Right renal cortex interstitium (tissue), 3 donors: ENCODE measurements at regions not wholly inside any gene's neighbourhood (a gene's known extent, or its start where the extent isn't known, plus 50 kb on each side); places are given as distances from the start of the nearest gene placed in this dataset.
"Not testable (repeated sequence)": the region's sequence is repeated elsewhere in the genome, so short reads cannot be mapped to it uniquely, and the experiment has no call there.

ENCODE experiments used
- DNase-seq, 3 donors: peaks; one replicate each; pipeline ENCODE4 v3.0.0-alpha.2; 2013; ENCODE audit warnings: low read depth in 3 of 3, low spot score in 2 of 3

- DNase-seq: no peak
These were observed 185.2 kb upstream of the EXOC2 start for GRCh38 chr6:878179-878578.

DNA sequence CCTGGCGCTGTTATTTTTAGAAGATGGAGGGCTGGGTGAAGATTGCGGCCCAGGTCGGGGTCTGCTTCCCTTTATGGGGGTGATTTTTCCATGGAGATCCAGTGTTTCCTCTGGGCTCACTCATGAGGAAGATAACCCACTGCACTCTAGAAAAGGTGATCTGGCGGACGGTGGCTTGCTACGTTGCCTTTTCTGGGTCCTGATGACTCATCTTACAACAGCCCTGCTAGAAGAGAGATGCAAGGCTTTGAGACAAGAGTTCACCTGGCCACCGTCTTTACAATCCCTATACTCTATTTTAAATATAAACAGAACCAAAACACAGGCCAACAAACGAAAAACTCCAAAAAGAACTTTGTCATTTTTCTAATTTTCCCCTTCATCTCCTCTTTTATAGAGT, 182.1 kb upstream of the EXOC2 start:
- no peak for DNase-seq

DNA sequence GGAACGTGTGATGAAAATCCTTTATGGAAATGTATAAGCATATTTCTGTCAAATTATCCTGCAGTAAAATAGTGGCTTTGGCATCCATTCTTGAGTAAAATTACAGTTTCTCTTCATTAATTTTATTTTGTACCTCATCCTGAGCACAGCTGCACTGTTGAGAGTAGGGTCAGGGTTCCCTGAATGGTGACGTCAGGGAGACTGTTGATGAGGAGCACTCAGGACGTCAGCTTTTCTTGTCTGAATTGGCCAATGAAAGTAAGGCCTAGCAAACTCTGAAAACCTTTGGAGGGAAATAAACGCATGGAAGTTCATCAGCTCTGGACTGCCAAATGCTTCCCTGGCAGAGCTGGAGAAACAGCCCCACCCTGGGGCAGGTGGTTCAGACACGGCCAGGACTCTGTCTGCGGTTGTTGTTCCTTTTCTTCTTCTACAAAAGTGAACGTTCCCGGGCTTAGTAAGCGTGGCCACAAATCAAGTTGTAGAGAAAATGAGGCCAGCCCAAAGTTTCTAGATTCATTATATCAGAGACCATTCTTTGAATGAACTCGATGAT, 179.7 kb upstream of the EXOC2 start:
- no peak for DNase-seq

- DNase-seq: no peak
These were observed 178.6 kb upstream of the EXOC2 start for GRCh38 chr6:871503-871902.

DNA sequence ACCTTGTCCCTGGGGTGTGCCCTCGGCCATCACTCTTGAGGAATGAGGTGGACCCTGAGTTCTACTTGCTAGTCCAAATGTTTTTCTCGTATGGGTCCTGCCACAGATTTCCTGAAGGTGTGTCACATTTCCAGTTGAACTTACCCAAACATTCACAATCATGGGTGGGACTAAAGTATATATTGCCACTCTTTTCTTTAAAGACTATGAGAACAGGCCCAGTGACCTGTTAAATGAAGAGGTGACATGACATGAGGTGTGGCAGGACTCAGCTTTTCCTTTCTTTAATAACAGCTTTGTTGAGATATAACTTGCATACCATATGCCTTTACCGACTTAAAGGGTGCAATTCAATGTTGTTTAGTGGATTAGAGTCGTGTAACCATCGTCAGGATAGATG, 177.2 kb upstream of the EXOC2 start:
- DNase-seq: no peak

- DNase-seq: no peak
These were observed 175.3 kb upstream of the EXOC2 start for GRCh38 chr6:868201-868600.

GRCh38 chr6:867378-867777, 174.4 kb upstream of the EXOC2 start:
- no peak for DNase-seq

DNA sequence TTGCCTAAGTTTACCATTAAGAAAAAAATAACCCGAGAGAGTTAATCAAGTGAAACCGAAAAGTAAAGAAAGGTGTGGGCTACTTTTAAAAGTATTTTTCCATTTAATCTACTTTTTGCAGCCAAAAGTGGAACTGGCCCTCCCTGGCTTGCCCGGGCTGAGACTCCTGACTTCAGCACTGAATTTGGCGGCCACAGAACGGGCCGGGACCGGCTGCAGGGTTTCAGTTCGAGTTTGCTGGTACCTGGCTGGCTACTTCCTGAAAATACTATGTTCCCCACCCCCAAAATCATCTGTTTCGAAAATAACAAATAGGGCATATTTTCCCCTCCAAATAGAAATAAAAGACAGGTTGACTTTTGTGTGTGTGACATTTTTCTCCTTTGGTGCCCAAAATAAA, 173.4 kb upstream of the EXOC2 start:
- no peak for DNase-seq

GRCh38 chr6:865846-866245, 172.9 kb upstream of the EXOC2 start:
- DNase-seq: no peak

DNA sequence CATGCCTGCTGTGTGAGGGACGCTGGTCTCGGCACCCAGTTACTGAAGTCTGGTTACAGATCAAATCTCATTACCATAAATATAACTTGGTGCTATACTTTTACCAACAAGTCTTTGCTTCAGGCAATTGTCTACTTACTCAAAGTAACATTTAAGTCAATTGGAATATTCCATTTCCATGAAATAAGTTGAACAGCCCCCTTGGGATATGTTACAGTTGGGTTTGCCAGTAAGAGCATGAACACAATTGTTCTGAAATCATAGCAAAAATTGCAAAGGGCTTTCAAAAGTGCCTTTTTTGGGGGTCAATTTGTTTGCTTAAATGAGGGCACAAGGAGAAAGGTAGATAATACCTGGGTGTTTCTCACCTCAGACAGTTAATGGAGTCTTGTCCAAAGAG, 170.9 kb upstream of the EXOC2 start:
- no peak for DNase-seq

- DNase-seq: not testable (repeated sequence)
These were observed 170.2 kb upstream of the EXOC2 start for GRCh38 chr6:863127-863526.

GRCh38 chr6:859936-860335, 167.0 kb upstream of the EXOC2 start:
- no peak for DNase-seq

GRCh38 chr6:854406-855118, 161.6 kb upstream of the EXOC2 start:
- no peak for DNase-seq

- not testable (repeated sequence) for DNase-seq
These were observed 159.3 kb upstream of the EXOC2 start for GRCh38 chr6:852216-852615.

DNA sequence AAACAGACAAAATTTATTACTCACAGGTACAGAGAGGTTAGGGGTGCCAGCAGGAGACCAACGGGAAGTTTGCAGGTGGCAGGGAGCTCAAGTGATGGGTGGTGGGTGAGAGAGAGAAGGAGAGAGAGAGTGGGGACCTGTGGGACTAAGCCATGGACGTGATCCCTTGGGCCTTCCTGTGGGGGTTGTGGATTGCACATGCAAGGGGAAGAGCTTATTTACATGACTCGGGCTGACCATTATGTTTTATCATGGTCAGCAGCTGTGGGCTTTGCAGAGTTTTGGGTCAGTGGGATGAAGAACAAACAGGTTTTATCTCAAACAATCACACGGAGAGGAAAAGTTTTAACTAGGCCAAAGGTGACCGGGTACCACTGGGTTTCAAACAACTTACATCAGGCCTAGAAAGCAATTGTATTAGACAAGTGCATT, 156.2 kb upstream of the EXOC2 start:
- DNase-seq: no peak

DNA sequence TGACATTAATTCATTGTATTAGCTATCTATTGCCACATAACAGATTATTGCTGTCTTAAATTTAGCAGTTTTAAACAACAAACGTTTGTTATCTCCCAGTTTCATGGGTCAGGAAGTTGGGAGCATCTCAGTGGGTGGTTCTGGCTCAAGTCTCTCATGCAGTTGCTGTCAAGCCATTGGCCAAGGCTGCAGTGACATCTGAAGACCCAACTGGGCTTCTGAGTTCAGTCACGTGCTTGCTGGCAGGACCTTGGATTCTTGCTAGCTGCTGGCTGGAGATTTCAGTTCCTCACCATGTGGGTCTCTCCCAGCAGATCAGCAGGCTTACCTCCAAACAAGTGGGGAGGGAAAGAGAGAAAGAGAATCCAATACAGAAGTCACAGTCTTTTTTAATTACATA, 152.6 kb upstream of the EXOC2 start:
- DNase-seq: no peak

DNA sequence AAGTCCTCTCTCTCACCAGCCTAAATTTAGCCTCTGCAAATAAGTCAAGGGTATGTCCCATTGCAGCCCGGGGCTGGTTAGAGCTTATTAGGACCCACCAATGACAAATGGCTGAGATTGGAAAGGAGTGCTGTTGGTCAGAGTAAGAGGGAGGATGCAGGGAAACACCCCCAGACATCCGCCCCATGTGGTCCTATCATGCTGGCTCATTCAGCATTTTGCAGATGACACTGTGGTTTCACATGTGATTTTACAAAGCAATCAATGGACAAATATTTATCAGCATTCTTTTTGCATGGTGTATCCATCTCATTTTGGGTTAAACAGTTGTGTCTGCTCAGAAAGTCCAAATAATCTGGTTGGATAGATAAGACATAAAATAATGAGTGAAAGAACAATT, 152.2 kb upstream of the EXOC2 start:
- DNase-seq: no peak

GRCh38 chr6:842141-842540, 149.2 kb upstream of the EXOC2 start:
- DNase-seq: no peak

DNA sequence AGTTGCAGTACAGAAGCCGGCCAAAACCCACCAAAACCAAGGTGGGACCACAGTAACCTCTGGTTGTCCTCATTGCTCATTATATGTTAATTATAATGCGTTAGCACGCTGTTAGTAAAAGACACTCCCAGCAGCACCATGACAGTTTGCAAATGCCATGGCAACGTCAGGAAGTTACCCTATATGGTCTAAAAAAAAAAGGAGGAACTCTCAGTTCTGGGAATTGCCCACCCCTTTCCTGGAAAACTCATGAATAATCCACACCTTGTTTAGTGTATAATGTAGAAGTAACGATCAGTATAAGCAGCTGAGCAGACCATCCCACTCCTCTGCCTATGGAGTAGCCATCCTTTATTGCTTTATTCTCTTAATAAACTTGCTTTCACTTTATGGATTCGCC, 148.6 kb upstream of the EXOC2 start:
- no peak for DNase-seq

- no peak for DNase-seq
These were observed 146.3 kb upstream of the EXOC2 start for GRCh38 chr6:839201-839600.

DNA sequence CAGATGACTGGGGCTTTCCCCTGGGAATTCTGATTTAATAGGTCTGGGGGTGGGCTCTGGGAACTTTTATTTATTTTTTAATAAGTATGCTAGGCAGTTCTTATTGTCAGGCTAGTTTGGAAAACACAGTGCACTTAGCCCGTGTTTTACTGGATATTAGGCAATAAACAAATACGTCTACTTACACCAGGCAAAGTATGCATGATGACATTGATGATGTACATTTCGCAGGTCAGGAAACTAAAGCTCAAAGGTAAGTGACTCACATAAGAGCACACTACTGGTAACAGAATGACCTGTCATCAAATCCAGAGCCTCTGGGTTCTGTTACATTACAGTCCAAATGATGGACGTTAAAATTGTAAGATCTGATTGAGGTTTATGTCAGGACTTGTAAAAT, 144.4 kb upstream of the EXOC2 start:
- DNase-seq: no peak

DNA sequence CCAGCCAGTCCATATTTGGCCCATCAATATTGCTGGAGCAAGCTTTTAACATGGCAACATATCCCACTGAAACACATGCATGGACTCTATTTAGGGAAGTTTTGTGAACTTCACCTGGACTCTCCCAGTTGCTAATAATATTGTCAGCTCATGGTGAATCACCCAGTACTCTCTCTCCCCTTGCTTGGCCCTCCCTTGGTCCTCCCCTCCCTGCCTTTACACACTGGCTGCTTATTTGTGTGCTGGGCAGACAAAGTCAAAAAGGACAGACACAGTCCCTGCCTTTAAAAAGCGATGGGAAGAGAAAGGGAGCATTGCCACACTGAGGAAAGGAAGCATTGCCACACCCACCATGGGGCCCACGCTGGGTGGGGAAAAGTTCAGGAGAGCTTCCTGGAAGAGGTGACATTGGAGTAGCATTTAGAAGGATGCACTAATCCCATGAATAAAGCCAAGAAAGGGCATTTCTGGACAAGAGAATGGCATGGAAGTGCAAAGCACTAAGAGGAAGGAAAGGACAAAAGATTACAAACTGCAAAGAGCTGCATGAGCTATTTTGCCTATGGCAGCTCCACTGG, 143.4 kb upstream of the EXOC2 start:
- DNase-seq: no peak
